GM23338 (cell line): ENCODE measurements at regions not wholly inside any gene's neighbourhood (a gene's known extent, or its start where the extent isn't known, plus 50 kb on each side); places are given as distances from the start of the nearest gene placed in this dataset.

Experiments used
- ATAC-seq: fragments of 200-7000 bp; cut with Tn5 transposase; 3 replicates; pipeline ENCODE4 v1.9.1; 2020
- DNase-seq: peaks from one replicate; pipeline ENCODE4 v3.0.0-alpha.2; 2015; ENCODE audit warnings: low spot score
- H2AFZ ChIP-seq: fragments of 200-600 bp; sonication (generic); 2 replicates; pipeline ENCODE4 v1.8.0; 2016; ENCODE audit warnings: antibody characterized with exemption, mild to moderate bottlenecking, moderate library complexity
- H3F3A ChIP-seq: fragments of 200-600 bp; sonication (generic); replicated peaks from 2 replicates; pipeline ENCODE4 v1.8.0; 2017; ENCODE audit warnings: antibody characterized with exemption, mixed run types, low read depth
- H3K27ac ChIP-seq: fragments of 200-600 bp; sonication (generic); 2 replicates; pipeline ENCODE4 v1.6.1; 2016; ENCODE audit warnings: low read depth
- H3K27me3 ChIP-seq: fragments of 200-600 bp; sonication (generic); 2 replicates; pipeline ENCODE4 v1.8.0; 2016; ENCODE audit warnings: mild to moderate bottlenecking, mixed run types, moderate library complexity; ENCODE audit not compliant: insufficient read depth
- H3K36me3 ChIP-seq: fragments of 200-600 bp; sonication (generic); 2 replicates; pipeline ENCODE4 v1.8.0; 2016; ENCODE audit warnings: mild to moderate bottlenecking; ENCODE audit not compliant: insufficient read depth
- H3K4me1 ChIP-seq: fragments of 200-600 bp; sonication (generic); 2 replicates; pipeline ENCODE4 v1.8.0; 2016; ENCODE audit warnings: mild to moderate bottlenecking, moderate library complexity; ENCODE audit not compliant: insufficient read depth
- H3K4me2 ChIP-seq: fragments of 200-600 bp; sonication (generic); 2 replicates; pipeline ENCODE4 v1.7.1; 2017; ENCODE audit warnings: mixed run types
- H3K4me3 ChIP-seq: fragments of 200-600 bp; sonication (generic); 2 replicates; pipeline ENCODE4 v1.6.1; 2016; ENCODE audit warnings: mixed run types
- H3K79me2 ChIP-seq: fragments of 200-600 bp; sonication (generic); replicated peaks from 2 replicates; pipeline ENCODE4 v1.8.0; 2017; ENCODE audit warnings: mild to moderate bottlenecking; ENCODE audit not compliant: insufficient read depth
- H3K9me2 ChIP-seq: fragments of 200-600 bp; sonication (generic); 2 replicates; pipeline ENCODE4 v1.8.0; 2017; ENCODE audit not compliant: insufficient read depth
- H4K20me1 ChIP-seq: fragments of 200-600 bp; sonication (generic); replicated peaks from 2 replicates; pipeline ENCODE4 v1.8.0; 2017; ENCODE audit warnings: mild to moderate bottlenecking; ENCODE audit not compliant: insufficient read depth
- H3K27ac Mint-ChIP-seq: 2 replicates; pipeline ENCODE4 v1.8.0; 2020; ENCODE audit warnings: inconsistent platforms, mild to moderate bottlenecking, moderate library complexity, mixed read lengths
- H3K27me3 Mint-ChIP-seq: 3 replicates; pipeline ENCODE4 v1.8.0; 2022; ENCODE audit warnings: low read depth, mild to moderate bottlenecking, moderate library complexity, mixed read lengths, inconsistent platforms; ENCODE audit not compliant: insufficient read depth, poor library complexity
- H3K36me3 Mint-ChIP-seq: 3 replicates; pipeline ENCODE4 v1.8.0; 2021; ENCODE audit warnings: low read depth, mild to moderate bottlenecking, inconsistent platforms, moderate library complexity, mixed read lengths
- H3K4me1 Mint-ChIP-seq: 3 replicates; pipeline ENCODE4 v1.8.0; 2020; ENCODE audit warnings: mild to moderate bottlenecking, inconsistent platforms, mixed read lengths
- H3K4me3 Mint-ChIP-seq: 3 replicates; pipeline ENCODE4 v1.8.0; 2021; ENCODE audit warnings: moderate library complexity, mild to moderate bottlenecking, inconsistent platforms, mixed read lengths
- H3K9me3 Mint-ChIP-seq: 3 replicates; pipeline ENCODE4 v1.8.0; 2020; ENCODE audit warnings: moderate library complexity, mild to moderate bottlenecking, inconsistent platforms, mixed read lengths
- ETS1 ChIP-seq: IDR thresholded peaks from 2 replicates; pipeline ENCODE4 v1.6.1; 2016; ENCODE audit warnings: antibody characterized with exemption
- JUNB ChIP-seq: IDR thresholded peaks from one replicate; pipeline ENCODE4 v1.6.1; 2016; ENCODE audit warnings: antibody characterized with exemption; ENCODE audit not compliant: unreplicated experiment
- POLR2AphosphoS5 ChIP-seq: IDR thresholded peaks from 2 replicates; pipeline ENCODE4 v1.6.1; 2016; ENCODE audit warnings: antibody characterized with exemption, low read depth
- ZNF462 ChIP-seq: fragments of 250-450 bp; sonication (Bioruptor Pico); IDR thresholded peaks from 2 replicates; pipeline ENCODE4 v1.5.0; 2020; ENCODE audit warnings: mild to moderate bottlenecking, moderate library complexity

GRCh38 chr3:164155400-164155799 lies 922.9 kb downstream of the SI start:
- Mint-ChIP-seq H3K27me3 (no peaks in the 10 kb centered on the region), H3K9me3 (peaks cover 26% of the 10 kb centered on the region)
- ATAC-seq: no peak

More at GRCh38 chr3:164155400-164155799, 922.9 kb downstream of the SI start:
- Histone ChIP-seq H3K4me2 (no peak overlapping the region), H3K4me1 (no peaks in the 10 kb centered on the region), H3K36me3 (no peaks in the 10 kb centered on the region), H3K9me2 (no peaks in the 10 kb centered on the region), H3F3A (no peaks in the 10 kb centered on the region), H2AFZ (no peak overlapping the region), H4K20me1 (no peaks in the 10 kb centered on the region), H3K79me2 (no peaks in the 10 kb centered on the region), H3K27ac (no peak overlapping the region), H3K4me3 (no peak overlapping the region), H3K27me3 (no peaks in the 10 kb centered on the region)
- DNase-seq: no peak
- TF ChIP-seq ETS1 (no peak), POLR2AphosphoS5 (no peak), ZNF462 (CRISPR knock-in tag) (no peak), JUNB (no peak)
- no peak overlapping the region for H3K4me3 Mint-ChIP-seq
- peaks cover 6% of the 10 kb centered on the region for H3K36me3 Mint-ChIP-seq
- H3K27ac Mint-ChIP-seq: no peak overlapping the region
- H3K4me1 Mint-ChIP-seq: no peaks in the 10 kb centered on the region
